ENCODE measurements at regions not wholly inside any gene's neighbourhood (a gene's known extent, or its start where the extent isn't known, plus 50 kb on each side); places are given as distances from the start of the nearest gene placed in this dataset.
"Not testable (repeated sequence)": the region's sequence is repeated elsewhere in the genome, so short reads cannot be mapped to it uniquely, and the experiment has no call there.

DNA sequence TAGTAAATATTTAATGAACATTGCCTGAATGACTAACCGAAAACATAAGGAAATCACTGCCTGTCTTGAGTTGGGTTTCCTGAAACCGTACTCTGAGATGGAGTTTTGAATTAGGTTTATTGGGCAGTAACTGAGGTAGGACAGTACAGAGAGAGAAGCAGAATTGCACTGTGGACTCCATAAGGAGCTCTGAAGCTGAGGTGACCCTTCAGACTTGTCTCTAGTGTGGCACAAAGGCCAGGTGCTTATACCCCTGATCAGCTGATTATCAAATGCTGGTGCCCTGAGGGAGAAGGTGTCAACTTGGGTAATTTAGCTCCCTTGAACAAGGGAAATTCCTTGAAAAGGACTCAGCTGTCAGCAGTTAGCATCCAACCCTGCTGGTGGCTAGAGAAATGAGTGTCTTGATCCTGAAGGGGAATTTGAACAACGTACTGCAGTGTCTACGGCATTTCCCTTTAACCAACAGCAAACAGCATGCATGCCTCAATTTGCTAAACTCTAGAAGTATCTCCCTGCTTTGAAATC is 135.0 kb upstream of the SMARCA2 start:
- no peak for DNase-seq

DNA sequence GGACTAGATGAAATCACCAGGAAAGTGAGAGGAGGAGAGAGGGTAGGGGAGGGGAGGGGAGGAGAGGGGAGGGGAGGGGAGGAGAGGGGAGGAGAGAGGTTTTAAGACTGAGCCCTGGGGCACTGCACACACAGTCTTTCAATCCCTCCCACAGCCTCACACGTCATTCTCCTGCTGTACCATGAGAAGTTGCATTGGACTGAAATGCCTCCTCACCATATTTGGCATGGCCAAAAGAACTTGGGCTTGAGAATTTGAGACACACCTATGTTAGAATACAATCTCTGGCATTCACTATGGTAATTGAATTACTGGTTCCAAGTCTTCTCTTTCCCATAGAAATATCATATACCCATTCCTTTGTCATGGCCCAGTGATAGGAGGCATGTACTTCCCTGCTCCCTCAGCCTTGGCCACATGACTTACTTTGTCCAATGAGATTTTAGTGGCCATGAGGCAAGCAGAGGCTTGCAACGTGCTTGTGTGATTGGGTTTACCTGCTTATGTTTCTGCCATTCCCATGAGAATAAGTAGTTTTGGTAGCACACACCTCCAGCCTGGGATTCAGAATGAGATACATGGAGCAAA is 133.3 kb upstream of the SMARCA2 start:
- no peak for DNase-seq

- no peak for DNase-seq
Measured at GRCh38 chr9:1882711-1883403, 132.3 kb upstream of the SMARCA2 start.

DNA sequence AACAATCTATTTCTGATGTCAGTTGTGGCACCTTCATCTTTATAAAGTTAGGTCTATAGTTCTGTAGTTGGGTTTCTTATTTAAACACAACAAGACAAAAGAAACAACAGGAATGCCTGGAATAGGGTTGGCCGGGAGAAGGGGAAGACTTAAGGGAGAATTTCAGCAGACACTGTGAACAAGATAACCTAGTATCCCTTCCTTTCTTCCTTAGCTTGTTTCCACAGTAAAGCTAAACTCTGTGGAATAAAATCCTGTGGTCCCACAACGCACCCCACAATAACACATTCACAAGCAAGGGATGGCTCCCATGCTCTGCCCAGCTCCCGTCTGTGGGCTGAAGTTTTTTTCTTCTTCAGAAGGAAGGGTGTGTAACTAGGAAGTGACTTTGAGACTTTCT is 124.9 kb upstream of the SMARCA2 start:
- no peak for DNase-seq

DNA sequence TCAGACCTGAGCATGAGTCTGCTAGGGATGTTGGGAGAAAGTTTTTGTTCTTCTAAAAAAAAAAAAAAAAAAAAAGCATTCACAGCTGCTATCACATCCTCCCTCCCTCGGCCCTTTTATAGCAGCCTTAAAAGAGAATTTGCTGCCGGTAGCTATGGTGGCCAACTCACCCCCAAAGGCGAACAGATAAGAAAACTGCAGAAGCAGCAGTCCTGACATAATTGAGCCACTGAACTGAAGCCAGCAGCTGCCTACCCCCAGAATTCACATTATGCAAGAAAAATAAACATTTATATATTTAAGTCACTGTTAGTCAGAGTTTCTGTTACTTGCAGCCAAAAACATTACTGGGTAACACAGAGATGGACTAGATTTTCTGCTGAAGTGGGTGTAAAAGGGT is 124.3 kb upstream of the SMARCA2 start:
- DNase-seq = no peak

DNA sequence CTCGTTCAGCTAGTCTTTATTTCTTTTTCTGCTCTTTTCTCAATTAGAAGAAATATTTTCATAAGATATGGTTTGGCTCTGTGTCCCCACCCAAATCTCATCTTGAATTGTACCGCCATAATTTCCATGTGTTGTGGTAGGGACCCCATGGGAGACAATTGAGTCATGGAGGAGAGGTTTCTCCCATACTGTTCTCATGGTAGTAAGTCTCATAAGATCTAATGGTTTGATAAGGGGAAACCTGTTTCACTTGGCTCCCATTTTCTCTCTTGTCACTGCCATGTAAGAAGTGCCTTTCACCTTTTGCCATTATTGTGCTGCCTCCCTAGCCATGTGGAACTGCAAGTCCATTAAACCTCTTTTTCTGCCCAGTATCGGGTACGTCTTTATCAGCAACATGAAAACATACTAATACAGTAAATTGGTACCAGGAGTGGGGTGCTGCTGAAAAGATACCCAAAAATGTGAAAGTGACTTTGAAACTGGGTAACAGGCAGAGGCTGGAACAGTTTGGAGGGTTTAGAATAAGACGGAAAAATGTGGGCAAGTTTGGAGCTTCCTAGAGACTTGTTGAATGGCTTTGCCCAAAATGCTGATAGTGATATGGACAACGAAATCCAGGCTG is 112.0 kb upstream of the SMARCA2 start:
- DNase-seq = not testable (repeated sequence)

GRCh38 chr9:1907465-1907864 is 107.7 kb upstream of the SMARCA2 start:
- no peak for DNase-seq

GRCh38 chr9:1909322-1909721 is 105.8 kb upstream of the SMARCA2 start:
- DNase-seq = no peak

- no peak for DNase-seq
Measured at GRCh38 chr9:1910269-1910811, 104.8 kb upstream of the SMARCA2 start.

GRCh38 chr9:1913631-1914330 is 101.4 kb upstream of the SMARCA2 start:
- DNase-seq = no peak

GRCh38 chr9:1916095-1916494 is 99.1 kb upstream of the SMARCA2 start:
- DNase-seq = no peak

DNA sequence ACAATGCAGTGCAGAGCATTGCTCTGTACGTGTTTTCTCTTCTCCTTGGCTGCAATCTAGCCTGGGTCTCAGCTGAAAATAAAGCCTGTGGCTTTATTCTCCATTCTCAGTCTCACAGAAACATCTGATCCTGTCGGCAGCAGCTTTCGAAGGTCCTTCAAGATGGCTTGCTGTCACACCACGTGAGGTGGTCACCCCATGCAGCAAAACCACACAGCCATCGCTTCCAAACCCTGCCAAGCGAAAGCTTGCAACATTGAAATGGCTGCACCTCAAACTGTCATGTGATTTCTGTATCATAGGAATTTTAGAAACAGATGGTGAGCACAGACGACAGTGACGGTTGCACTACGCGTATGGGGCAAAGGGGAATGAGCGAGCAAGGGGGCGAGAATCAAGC is 98.5 kb upstream of the SMARCA2 start:
- no peak for DNase-seq

DNA sequence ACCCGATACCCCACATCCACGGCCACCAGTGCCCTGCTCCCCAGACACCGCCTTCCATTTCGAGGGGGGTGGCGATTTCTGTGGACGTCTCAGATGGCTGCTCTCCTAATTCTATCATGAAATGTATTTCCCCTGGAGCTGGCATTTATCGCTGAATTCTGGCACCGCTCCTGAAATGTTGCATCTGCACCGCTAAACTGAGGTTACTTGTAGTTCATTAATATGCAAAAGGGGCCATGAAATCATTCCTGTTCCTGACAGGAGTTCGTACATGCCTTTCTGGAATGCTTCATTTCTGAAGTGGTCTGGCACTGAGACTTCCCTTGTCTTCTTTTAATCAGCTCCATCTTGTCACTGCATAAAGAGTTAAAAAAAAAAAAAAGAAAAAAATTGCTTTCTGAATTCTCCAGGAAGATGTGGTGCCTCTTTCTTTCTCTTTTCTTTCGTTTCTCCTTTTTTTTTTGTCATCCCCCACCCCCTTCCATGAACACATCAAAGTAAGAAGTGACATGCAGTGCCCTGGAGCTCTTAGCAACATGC is 97.7 kb upstream of the SMARCA2 start:
- DNase-seq = no peak

DNA sequence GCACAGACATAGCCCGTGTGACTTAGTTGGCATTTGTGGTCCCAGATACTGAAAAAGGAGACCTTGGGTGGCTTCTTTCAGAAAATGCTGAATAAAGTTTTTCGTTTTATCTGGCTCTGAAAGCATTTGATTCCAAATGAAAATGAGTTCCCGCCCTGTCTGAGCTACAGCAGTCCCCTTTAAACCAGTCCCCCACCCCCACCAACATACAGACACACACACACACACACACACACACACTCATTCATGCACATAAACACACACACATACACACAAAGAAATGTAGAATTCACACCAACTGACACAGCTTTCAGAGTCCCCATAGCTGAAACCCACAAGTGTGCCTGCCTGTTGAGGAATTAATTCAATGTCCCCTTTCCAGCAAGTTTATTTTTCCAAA is 97.0 kb upstream of the SMARCA2 start:
- DNase-seq = no peak

- DNase-seq = no peak
Measured at GRCh38 chr9:1918622-1919021, 96.5 kb upstream of the SMARCA2 start.

DNA sequence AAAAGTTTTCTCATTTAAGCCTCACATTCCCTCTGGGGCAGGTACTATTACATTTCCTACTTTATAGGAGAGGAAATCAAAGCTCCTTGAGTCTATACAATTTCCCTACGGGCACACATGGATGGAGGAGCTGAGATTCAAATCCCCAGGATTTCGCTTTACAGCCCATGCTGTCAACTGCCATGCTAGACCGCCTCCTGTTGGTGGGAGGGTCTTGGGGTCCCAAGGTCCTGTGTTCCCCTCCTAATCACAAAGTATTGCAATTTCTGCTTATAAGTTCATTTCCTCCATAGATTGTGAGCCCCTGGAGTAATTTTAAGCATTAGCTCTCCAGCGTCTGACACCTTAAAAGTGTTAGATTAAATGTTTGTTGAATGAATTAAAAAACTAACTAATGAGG is 95.9 kb upstream of the SMARCA2 start:
- DNase-seq = no peak

GRCh38 chr9:1920386-1920785 is 94.8 kb upstream of the SMARCA2 start:
- no peak for DNase-seq

GRCh38 chr9:1922026-1922425 is 93.1 kb upstream of the SMARCA2 start:
- DNase-seq = no peak

DNA sequence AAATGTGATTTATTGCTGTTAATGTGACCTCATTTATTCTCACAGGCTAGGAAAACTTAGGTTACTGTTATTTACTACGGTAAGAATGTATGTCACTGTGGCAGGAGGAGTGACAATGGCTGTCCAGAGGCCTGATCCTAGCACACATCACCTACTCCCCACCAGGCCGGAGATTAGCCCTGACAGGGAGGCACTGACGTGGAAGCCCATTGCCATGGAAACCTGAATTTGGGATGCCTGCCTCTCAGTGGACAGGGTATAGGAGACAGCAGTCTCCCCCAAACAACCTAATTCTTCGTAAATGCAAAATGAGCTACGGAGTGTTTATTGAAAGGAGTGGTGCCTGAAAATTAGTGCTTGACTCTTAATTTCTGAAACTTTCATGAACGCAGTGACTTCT is 87.6 kb upstream of the SMARCA2 start:
- no peak for DNase-seq

DNA sequence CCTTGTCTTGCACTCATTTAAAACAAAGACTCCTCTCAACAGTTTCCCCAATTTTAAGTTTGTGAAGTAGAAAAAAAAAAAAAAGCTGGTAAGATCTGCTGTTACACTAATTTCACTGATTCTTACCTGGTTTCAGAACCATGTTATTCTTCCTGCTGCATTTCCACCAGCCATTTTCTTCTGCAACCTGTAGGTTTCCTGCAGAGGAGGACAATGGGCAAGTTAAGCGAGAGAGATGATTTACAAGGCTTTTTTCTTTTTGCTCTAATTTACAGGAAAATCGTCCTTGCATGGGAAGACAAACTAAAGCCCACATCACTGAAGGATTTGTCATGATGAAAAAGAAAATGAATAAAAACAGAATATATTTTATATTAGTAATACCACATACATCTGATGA is 86.0 kb upstream of the SMARCA2 start:
- no peak for DNase-seq

GRCh38 chr9:1929722-1930244 is 85.4 kb upstream of the SMARCA2 start:
- DNase-seq = no peak

GRCh38 chr9:1930245-1930736 is 84.9 kb upstream of the SMARCA2 start:
- DNase-seq = not testable (repeated sequence)
